GM23338 (cell line): ENCODE measurements at regions not wholly inside any gene's neighbourhood (a gene's known extent, or its start where the extent isn't known, plus 50 kb on each side); places are given as distances from the start of the nearest gene placed in this dataset.

Source experiments
- ATAC-seq: fragments of 200-7000 bp; cut with Tn5 transposase; 3 replicates; pipeline ENCODE4 v1.9.1; 2020
- DNase-seq: peaks from one replicate; pipeline ENCODE4 v3.0.0-alpha.2; 2015; ENCODE audit warnings: low spot score
- H2AFZ ChIP-seq: fragments of 200-600 bp; sonication (generic); 2 replicates; pipeline ENCODE4 v1.8.0; 2016; ENCODE audit warnings: antibody characterized with exemption, mild to moderate bottlenecking, moderate library complexity
- H3F3A ChIP-seq: fragments of 200-600 bp; sonication (generic); replicated peaks from 2 replicates; pipeline ENCODE4 v1.8.0; 2017; ENCODE audit warnings: antibody characterized with exemption, mixed run types, low read depth
- H3K27ac ChIP-seq: fragments of 200-600 bp; sonication (generic); 2 replicates; pipeline ENCODE4 v1.6.1; 2016; ENCODE audit warnings: low read depth
- H3K27me3 ChIP-seq: fragments of 200-600 bp; sonication (generic); 2 replicates; pipeline ENCODE4 v1.8.0; 2016; ENCODE audit warnings: mild to moderate bottlenecking, mixed run types, moderate library complexity; ENCODE audit not compliant: insufficient read depth
- H3K36me3 ChIP-seq: fragments of 200-600 bp; sonication (generic); 2 replicates; pipeline ENCODE4 v1.8.0; 2016; ENCODE audit warnings: mild to moderate bottlenecking; ENCODE audit not compliant: insufficient read depth
- H3K4me1 ChIP-seq: fragments of 200-600 bp; sonication (generic); 2 replicates; pipeline ENCODE4 v1.8.0; 2016; ENCODE audit warnings: mild to moderate bottlenecking, moderate library complexity; ENCODE audit not compliant: insufficient read depth
- H3K4me2 ChIP-seq: fragments of 200-600 bp; sonication (generic); 2 replicates; pipeline ENCODE4 v1.7.1; 2017; ENCODE audit warnings: mixed run types
- H3K4me3 ChIP-seq: fragments of 200-600 bp; sonication (generic); 2 replicates; pipeline ENCODE4 v1.6.1; 2016; ENCODE audit warnings: mixed run types
- H3K79me2 ChIP-seq: fragments of 200-600 bp; sonication (generic); replicated peaks from 2 replicates; pipeline ENCODE4 v1.8.0; 2017; ENCODE audit warnings: mild to moderate bottlenecking; ENCODE audit not compliant: insufficient read depth
- H3K9me2 ChIP-seq: fragments of 200-600 bp; sonication (generic); 2 replicates; pipeline ENCODE4 v1.8.0; 2017; ENCODE audit not compliant: insufficient read depth
- H4K20me1 ChIP-seq: fragments of 200-600 bp; sonication (generic); replicated peaks from 2 replicates; pipeline ENCODE4 v1.8.0; 2017; ENCODE audit warnings: mild to moderate bottlenecking; ENCODE audit not compliant: insufficient read depth
- H3K27ac Mint-ChIP-seq: 2 replicates; pipeline ENCODE4 v1.8.0; 2020; ENCODE audit warnings: inconsistent platforms, mild to moderate bottlenecking, moderate library complexity, mixed read lengths
- H3K27me3 Mint-ChIP-seq: 3 replicates; pipeline ENCODE4 v1.8.0; 2022; ENCODE audit warnings: low read depth, mild to moderate bottlenecking, moderate library complexity, mixed read lengths, inconsistent platforms; ENCODE audit not compliant: insufficient read depth, poor library complexity
- H3K36me3 Mint-ChIP-seq: 3 replicates; pipeline ENCODE4 v1.8.0; 2021; ENCODE audit warnings: low read depth, mild to moderate bottlenecking, inconsistent platforms, moderate library complexity, mixed read lengths
- H3K4me1 Mint-ChIP-seq: 3 replicates; pipeline ENCODE4 v1.8.0; 2020; ENCODE audit warnings: mild to moderate bottlenecking, inconsistent platforms, mixed read lengths
- H3K4me3 Mint-ChIP-seq: 3 replicates; pipeline ENCODE4 v1.8.0; 2021; ENCODE audit warnings: moderate library complexity, mild to moderate bottlenecking, inconsistent platforms, mixed read lengths
- H3K9me3 Mint-ChIP-seq: 3 replicates; pipeline ENCODE4 v1.8.0; 2020; ENCODE audit warnings: moderate library complexity, mild to moderate bottlenecking, inconsistent platforms, mixed read lengths
- CTCF ChIP-seq, 2 experiments: fragments of 200-600 bp in 1 of 2; sonication (generic) in 1 of 2; conservative IDR thresholded peaks; 2 replicates each; pipeline versions ENCODE4 v1.5.1 to v1.6.1; 2016 to 2017; ENCODE audit warnings: antibody characterized with exemption in 2 of 2, low read depth in 2 of 2, mild to moderate bottlenecking in 2 of 2, moderate library complexity in 1 of 2
- JUNB ChIP-seq: IDR thresholded peaks from one replicate; pipeline ENCODE4 v1.6.1; 2016; ENCODE audit warnings: antibody characterized with exemption; ENCODE audit not compliant: unreplicated experiment
- NANOG ChIP-seq: IDR thresholded peaks from 2 replicates; pipeline ENCODE4 v1.6.1; 2016; ENCODE audit warnings: antibody characterized with exemption, borderline replicate concordance
- REST ChIP-seq: IDR thresholded peaks from one replicate; pipeline ENCODE4 v1.6.1; 2018; ENCODE audit warnings: antibody characterized with exemption; ENCODE audit not compliant: unreplicated experiment
- STAT1 ChIP-seq: IDR thresholded peaks from one replicate; pipeline ENCODE4 v1.6.1; 2016; ENCODE audit warnings: antibody characterized with exemption; ENCODE audit not compliant: unreplicated experiment
- ZNF114 ChIP-seq: fragments of 250-450 bp; sonication (Bioruptor Pico); IDR thresholded peaks from 2 replicates; pipeline ENCODE4 v1.5.0; 2020; ENCODE audit warnings: mild to moderate bottlenecking, moderate library complexity
- ZNF331 ChIP-seq: fragments of 250-450 bp; sonication (Bioruptor Pico); IDR thresholded peaks from 2 replicates; pipeline ENCODE4 v1.5.0; 2020; ENCODE audit warnings: low read depth, mild to moderate bottlenecking, moderate library complexity
- ZNF462 ChIP-seq: fragments of 250-450 bp; sonication (Bioruptor Pico); IDR thresholded peaks from 2 replicates; pipeline ENCODE4 v1.5.0; 2020; ENCODE audit warnings: mild to moderate bottlenecking, moderate library complexity

DNA sequence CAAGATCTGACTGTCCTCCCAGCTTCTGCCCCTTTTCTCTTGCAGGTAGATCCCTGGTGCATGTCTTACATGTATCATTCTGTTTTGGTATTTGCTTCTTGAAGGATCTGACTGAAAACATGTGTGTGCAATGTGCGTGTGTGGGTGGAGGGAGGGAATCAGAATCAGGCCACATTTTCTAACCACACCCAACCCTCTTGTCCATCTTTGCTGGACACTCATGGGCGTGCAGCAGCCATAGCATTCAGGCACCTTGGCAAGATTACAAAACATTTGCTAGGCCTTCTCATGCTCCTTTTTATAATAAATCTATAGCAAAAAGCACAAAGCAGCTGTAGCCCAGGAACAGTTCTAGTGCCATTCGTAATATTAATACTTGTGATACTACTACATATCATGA, 233.6 kb upstream of the E2F7 start (continued):
- no peak for TF ChIP-seq REST

DNA sequence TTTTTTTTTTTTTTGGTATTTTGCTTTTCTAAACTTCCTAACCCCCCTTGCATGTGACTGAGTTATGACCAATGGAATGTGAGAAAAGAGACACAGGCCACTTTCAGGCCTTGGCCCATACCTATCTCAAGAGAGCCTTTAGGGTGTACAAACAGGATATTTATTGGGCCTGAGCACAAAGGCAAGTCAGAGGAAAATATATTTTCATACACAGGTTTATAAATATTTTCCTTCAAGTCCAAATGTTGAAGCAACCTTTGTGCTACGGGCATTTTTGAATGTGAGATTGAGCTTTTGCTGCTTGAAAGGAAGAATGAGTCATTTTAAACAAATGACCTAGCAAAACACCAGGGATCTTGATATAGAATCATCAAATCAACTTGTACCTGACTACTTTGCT, 228.6 kb upstream of the E2F7 start:
- DNase-seq (no peak), ATAC-seq (no peak)
- Mint-ChIP-seq H3K4me3 (no peak overlapping the region), H3K9me3 (no peaks in the 10 kb centered on the region), H3K36me3 (no peaks in the 10 kb centered on the region), H3K27me3 (no peaks in the 10 kb centered on the region), H3K4me1 (no peaks in the 10 kb centered on the region), H3K27ac (no peak overlapping the region)
- no peaks in the 10 kb centered on the region for H3K79me2 ChIP-seq
- no peak overlapping the region for H2AFZ ChIP-seq
- H3K9me2 ChIP-seq = no peaks in the 10 kb centered on the region
- TF ChIP-seq ZNF114 = no peak
- no peak for TF ChIP-seq STAT1
- no peak for TF ChIP-seq ZNF331 (CRISPR knock-in tag)
- TF ChIP-seq REST = no peak
- TF ChIP-seq NANOG = no peak
- TF ChIP-seq CTCF (conservative IDR thresholded peaks at IDR 0.05; ENCODE audit: low read depth in 2 of 2) = no peak
- no peak for TF ChIP-seq JUNB
- TF ChIP-seq ZNF462 (CRISPR knock-in tag) = no peak
- H3K4me3 ChIP-seq = no peak overlapping the region
- H3K27me3 ChIP-seq = no peaks in the 10 kb centered on the region
- no peaks in the 10 kb centered on the region for H3K4me1 ChIP-seq
- H3K27ac ChIP-seq = no peak overlapping the region
- no peaks in the 10 kb centered on the region for H4K20me1 ChIP-seq
- no peak overlapping the region for H3K4me2 ChIP-seq
- H3K36me3 ChIP-seq = no peaks in the 10 kb centered on the region
- no peaks in the 10 kb centered on the region for H3F3A ChIP-seq
